SK-N-DZ (cell line): ENCODE measurements at regions not wholly inside any gene's neighbourhood (a gene's known extent, or its start where the extent isn't known, plus 50 kb on each side); places are given as distances from the start of the nearest gene placed in this dataset.

Experiments used
- DNase-seq: peaks from one replicate; pipeline ENCODE4 v3.0.0-alpha.2; 2015; ENCODE audit warnings: low spot score

DNA sequence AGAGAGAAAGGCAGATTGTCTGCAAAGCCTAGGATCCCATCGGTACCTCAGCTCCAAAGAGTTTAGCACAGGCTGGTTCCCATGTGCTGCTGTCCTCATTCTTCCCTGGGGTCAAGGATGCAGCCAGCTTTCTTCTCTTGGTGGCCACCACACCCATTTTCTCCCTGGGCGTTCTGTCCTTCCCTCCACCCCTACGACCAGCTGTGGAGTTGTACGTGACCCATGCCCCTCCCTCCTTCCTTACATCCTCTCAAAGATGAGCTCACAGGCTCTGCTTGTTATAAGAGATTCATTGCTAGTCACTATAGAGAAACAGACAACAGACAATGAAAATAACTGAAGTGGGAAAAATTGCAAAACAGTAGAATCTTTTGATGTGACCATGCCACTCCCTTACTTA is 74.0 kb upstream of the KLF3 start:
- no peak for DNase-seq

- no peak for DNase-seq
These were observed 72.2 kb upstream of the KLF3 start for GRCh38 chr4:38591617-38592337.

GRCh38 chr4:38598489-38598888 is 65.5 kb upstream of the KLF3 start:
- no peak for DNase-seq

GRCh38 chr4:38600575-38600974 is 63.4 kb upstream of the KLF3 start:
- DNase-seq = no peak

DNA sequence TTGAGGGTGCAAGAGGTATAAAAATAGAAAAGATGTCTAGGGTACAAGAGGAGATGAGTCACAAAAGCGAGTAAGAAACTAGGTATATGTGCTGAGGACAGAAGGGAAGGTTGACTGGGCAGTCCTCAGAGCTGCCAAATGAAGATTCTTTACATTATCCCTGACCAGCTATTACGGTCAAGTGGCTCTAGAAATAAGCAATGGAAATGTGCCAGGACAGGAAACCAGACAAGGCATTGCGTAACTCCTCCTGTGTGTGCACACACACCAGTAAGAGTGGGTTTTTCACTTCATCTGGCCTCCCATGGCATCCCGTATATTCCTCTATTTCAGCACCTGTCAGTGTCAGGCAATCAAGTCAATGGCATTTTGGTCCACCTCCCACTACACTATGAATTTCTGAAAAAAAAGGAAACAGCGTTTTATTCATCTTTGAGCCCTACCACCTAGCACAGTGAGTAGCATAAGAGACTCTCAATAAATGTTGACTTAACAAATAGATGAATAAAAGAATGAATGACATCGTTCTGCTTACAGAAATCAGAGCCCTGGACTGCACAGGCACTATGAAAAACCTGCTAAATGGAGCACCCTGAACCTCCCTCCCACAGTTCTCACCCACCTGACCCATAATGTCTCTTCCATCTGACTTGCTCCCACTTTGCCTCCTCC is 62.6 kb upstream of the KLF3 start:
- DNase-seq = no peak

DNA sequence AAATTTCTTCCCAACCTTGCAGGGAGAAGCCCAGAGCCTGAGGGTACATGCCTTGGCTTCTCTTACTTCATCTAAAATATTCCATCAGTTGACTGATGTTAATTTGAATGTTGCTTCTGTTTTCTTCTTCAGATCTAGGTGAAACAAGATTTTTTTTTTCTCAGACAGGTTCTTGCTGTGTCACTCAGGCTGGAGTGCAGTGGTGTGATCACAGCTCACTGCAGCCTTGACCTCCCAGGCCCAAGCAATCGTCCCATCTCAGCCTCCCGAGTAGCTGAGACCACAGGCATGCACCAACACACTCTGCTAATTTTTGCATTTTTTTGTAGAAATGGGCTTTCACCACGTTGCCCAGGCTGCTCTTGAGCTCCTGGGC is 62.1 kb upstream of the KLF3 start:
- DNase-seq = no peak

- no peak for DNase-seq
These were observed 60.3 kb upstream of the KLF3 start for GRCh38 chr4:38603652-38604051.

DNA sequence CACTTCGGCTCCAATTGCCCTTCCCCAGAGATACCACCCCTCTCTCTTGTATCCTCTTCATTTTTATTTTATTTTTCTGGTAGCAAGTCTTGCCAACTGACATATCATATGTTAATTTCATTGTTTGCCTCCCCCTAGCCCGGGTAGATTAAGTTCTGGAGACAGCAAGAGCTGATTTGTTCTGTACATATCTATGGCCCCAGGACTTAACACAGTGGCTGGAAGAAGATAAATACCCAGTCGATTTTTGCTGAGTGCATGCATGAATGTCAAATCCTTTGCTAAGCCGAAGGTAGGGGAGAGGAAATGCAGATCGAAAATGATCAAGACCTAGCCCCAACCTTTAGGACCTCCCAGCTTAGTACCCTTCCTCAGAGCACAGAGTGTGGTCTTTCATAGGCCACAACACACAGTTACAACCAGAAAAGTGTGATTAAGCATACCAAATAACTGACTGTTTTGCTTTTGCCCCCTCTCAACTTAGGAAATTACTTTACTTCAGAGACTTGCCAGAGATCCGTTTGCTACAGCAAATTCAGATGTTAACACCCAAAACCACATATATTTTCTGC is 58.7 kb upstream of the KLF3 start:
- no peak for DNase-seq

- no peak for DNase-seq
These were observed 58.0 kb upstream of the KLF3 start for GRCh38 chr4:38605753-38606586.

DNA sequence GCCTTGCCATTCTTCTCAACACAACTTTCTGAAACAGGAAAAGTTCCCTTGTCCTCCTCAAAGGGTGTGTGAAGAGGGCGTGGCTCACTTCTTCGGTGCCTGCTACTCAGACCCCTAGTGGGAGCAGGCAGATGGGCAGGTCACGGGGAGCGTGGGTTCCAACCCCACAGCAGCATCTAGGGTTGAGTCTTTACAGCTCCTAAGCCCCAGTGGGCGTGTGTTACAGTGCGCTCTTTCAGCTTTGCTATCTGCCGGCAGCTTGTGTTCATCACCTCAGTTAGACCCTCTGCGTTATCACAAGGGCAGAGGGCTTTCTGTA is 57.5 kb upstream of the KLF3 start:
- no peak for DNase-seq

GRCh38 chr4:38609614-38610013 is 54.4 kb upstream of the KLF3 start:
- DNase-seq = no peak

DNA sequence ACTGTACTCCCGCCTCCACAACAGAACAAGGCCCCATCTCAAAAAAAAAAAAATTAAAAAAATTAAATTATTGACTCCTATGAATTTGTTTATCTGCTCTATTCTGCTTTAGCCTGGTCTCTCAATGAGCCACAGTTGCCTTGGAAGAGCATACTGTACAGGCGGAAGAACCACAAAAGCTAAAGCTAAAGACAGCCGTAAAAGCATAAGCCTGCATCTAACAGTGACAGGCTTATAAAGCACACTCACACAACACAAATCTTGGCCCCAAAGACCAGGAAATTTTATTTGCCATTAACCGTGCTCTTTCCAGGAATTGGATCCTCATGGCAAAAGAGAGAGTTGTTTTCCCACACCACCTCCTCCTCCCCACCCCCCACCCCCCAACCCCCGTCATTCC is 53.5 kb upstream of the KLF3 start:
- DNase-seq = no peak

GRCh38 chr4:38610966-38611431 is 53.0 kb upstream of the KLF3 start:
- DNase-seq = no peak

DNA sequence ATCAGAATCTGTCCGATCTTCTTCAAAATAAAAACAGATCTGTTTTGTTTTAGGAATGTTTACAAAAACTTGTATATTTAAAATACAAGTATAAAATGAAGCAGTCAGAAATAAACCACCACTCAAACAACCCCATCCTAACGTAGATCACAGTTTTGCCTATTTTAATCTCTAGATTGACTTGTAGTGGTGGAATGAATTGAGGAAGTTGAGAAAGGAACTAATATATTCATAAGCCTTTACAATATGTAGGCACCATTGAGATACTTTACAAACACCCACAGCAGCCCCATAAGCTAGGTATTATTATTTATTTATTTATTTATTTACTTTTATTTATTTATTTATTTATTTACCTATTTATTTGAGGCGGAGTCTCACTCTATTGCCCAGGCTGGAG is 52.3 kb upstream of the KLF3 start:
- DNase-seq = no peak

GRCh38 chr4:38612646-38613414 is 51.2 kb upstream of the KLF3 start:
- DNase-seq = no peak
